ENCODE measurements at regions not wholly inside any gene's neighbourhood (a gene's known extent, or its start where the extent isn't known, plus 50 kb on each side); places are given as distances from the start of the nearest gene placed in this dataset.

GRCh38 chr1:234756857-234757256 lies 146.9 kb upstream of the IRF2BP2 start:
- TF ChIP-seq RAD21 (IDR thresholded peaks at IDR 0.05; ENCODE audit: low read depth) (no peak), TEAD4 (IDR thresholded peaks at IDR 0.05) (no peak), NFIC (IDR thresholded peaks at IDR 0.05) (no peak), YY1 (IDR thresholded peaks at IDR 0.05; ENCODE audit: low read depth) (no peak), EGR1 (IDR thresholded peaks at IDR 0.05) (no peak), EP300 (IDR thresholded peaks at IDR 0.05; ENCODE audit: borderline replicate concordance) (no peak), TCF12 (IDR thresholded peaks at IDR 0.05; ENCODE audit: low read depth) (no peak), TAF1 (IDR thresholded peaks at IDR 0.05; ENCODE audit: low read depth) (no peak), ZBTB7A (IDR thresholded peaks at IDR 0.05; ENCODE audit: low read depth) (no peak)
